ENCODE measurements at regions not wholly inside any gene's neighbourhood (a gene's known extent, or its start where the extent isn't known, plus 50 kb on each side); places are given as distances from the start of the nearest gene placed in this dataset.

DNA sequence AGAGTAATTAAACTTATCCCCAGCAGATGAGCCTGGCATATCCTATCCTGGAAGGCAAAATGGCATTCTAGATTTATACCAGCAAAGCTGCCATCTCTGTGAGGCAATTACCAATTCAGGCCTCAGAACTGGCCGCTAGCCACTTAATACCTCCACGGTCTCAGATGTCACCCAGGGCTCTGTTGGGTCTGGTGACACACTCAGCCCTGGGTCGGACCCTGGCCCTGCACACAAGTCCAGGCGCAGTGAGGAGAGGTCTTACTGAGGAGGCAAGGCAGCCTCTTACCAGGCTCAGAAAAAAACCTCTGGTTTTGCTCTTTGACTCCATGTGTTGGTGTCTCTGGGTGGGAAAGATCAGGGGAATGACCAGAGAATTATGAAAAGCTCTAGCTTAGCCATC, 186.6 kb downstream of the EMX2 start:
- Histone ChIP-seq H3K36me3 (ENCODE audit: control insufficient read depth in 2 of 2, extremely low read depth in 1 of 2, insufficient read depth in 2 of 2, low read length in 2 of 2) (no peaks in the 10 kb centered on the region), H3K4me2 (ENCODE audit: insufficient read depth, low read length) (no peak overlapping the region), H3K79me2 (ENCODE audit: control insufficient read depth, insufficient read depth, low read length) (no peaks in the 10 kb centered on the region), H3K4me1 (ENCODE audit: control insufficient read depth, extremely low read depth, insufficient read depth, low read length) (no peaks in the 10 kb centered on the region), H3K9me1 (replicated peaks; ENCODE audit: control insufficient read depth, extremely low read depth, insufficient read depth, low read length) (no peaks in the 10 kb centered on the region), H3K27ac (ENCODE audit: insufficient read depth, low read depth, low read length) (no peak overlapping the region), H3K4me3 (replicated peaks in 1 of 3; ENCODE audit: insufficient read depth in 1 of 3, low read depth in 1 of 3, low read length in 3 of 3) (no peak overlapping the region), H3K27me3 (ENCODE audit: control insufficient read depth in 2 of 2, insufficient read depth in 2 of 2, low read length in 2 of 2) (peaks cover under 1 to 2% of the 10 kb centered on the region in 2 experiments), H4K20me1 (replicated peaks; ENCODE audit: control insufficient read depth, extremely low read depth, insufficient read depth, low read length) (no peaks in the 10 kb centered on the region), H2AFZ (ENCODE audit: low read depth, low read length) (no peak overlapping the region), H3K9ac (replicated peaks; ENCODE audit: extremely low read depth, insufficient read depth, low read length) (no peak overlapping the region), H3K9me3 (replicated peaks; ENCODE audit: control insufficient read depth, insufficient read depth, low read length) (no peaks in the 10 kb centered on the region)
- POLR2A ChIA-PET = no interaction called here
- TF ChIP-seq MYC (IDR thresholded peaks at IDR 0.05; ENCODE audit: low read depth, low read length) (no peak), FOS (IDR thresholded peaks at IDR 0.05; ENCODE audit: borderline replicate concordance, insufficient read depth, low read length) (no peak), JUN (IDR thresholded peaks at IDR 0.05; ENCODE audit: borderline replicate concordance, insufficient read depth, insufficient read length, low read depth) (no peak), POLR2AphosphoS5 (IDR thresholded peaks at IDR 0.05; ENCODE audit: insufficient read depth, low read depth, low read length) (no peak), GATA2 (IDR thresholded peaks at IDR 0.05; ENCODE audit: insufficient read depth, insufficient read length, low read depth, low read length) (no peak), EZH2 (IDR thresholded peaks at IDR 0.05; ENCODE audit: borderline replicate concordance, low read depth, low read length, severe bottlenecking) (no peak), POLR2A (IDR thresholded peaks at IDR 0.05; ENCODE audit: low read depth, low read length) (no peak)
- TF ChIP-seq, protein P1, sequence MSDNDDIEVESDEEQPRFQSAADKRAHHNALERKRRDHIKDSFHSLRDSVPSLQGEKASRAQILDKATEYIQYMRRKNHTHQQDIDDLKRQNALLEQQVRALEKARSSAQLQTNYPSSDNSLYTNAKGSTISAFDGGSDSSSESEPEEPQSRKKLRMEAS (IDR thresholded peaks at IDR 0.05; ENCODE audit: insufficient read depth, insufficient read length) = no peak
- TF ChIP-seq, protein P2, sequence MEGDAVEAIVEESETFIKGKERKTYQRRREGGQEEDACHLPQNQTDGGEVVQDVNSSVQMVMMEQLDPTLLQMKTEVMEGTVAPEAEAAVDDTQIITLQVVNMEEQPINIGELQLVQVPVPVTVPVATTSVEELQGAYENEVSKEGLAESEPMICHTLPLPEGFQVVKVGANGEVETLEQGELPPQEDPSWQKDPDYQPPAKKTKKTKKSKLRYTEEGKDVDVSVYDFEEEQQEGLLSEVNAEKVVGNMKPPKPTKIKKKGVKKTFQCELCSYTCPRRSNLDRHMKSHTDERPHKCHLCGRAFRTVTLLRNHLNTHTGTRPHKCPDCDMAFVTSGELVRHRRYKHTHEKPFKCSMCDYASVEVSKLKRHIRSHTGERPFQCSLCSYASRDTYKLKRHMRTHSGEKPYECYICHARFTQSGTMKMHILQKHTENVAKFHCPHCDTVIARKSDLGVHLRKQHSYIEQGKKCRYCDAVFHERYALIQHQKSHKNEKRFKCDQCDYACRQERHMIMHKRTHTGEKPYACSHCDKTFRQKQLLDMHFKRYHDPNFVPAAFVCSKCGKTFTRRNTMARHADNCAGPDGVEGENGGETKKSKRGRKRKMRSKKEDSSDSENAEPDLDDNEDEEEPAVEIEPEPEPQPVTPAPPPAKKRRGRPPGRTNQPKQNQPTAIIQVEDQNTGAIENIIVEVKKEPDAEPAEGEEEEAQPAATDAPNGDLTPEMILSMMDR (IDR thresholded peaks at IDR 0.05; ENCODE audit: extremely low read depth in 1 of 2, insufficient read depth in 1 of 2, low read depth in 1 of 2, low read length in 2 of 2) = no peak
- CTCF ChIA-PET = no interaction called here
- DNase-seq (ENCODE audit: low read depth, low spot score) (no peak), FAIRE-seq (no peak)
- BruUV-seq (replicated peaks) = no TSS peak
- dilution Hi-C loops (cut with MboI; ENCODE audit: extremely low pct_ligation_motif_present, low sequenced_read_pairs) (no loop called here), intact Hi-C loops (cut with micrococcal nuclease) (no loop called here)

All from endothelial cell of umbilical vein (primary cell).